RPMI8226 (cell line): ENCODE measurements at regions not wholly inside any gene's neighbourhood (a gene's known extent, or its start where the extent isn't known, plus 50 kb on each side); places are given as distances from the start of the nearest gene placed in this dataset.

Experiments used
- DNase-seq: peaks from one replicate; pipeline ENCODE4 v3.0.0-alpha.2; 2015

DNA sequence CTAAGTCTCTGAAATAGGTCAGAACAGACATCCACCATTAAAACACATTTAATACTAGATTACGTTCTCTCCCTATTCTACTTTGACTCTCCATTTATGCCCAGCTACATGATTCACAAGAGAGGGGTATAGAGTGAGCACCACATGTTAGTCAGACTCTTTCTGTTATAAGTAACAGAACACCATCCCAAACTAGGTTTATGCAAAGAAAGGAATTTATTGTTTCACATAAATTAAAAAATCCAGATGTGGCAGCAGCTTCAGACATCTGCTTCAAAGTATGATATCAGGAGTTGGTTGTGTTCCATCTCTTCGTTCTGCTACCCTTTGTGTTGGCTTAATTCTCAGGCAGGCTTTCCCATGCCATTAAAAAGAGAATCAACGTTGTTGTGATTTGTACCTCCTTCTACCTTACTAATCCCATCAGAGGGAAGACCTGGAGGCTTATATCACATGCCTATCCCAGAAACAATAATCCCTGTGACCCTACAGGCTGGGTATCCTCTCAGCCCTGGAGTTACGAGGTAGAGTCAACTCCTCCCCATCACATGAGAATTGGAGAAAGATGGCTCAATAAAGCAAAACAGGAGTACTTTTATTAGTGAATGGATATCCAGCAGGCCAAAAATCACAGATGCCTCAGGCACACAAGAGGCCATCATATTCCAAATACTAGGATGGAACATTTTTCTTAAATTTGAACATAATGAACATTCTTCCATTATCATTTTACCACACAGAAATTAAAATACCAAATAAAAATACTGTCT lies 163.2 kb downstream of the SLC7A11 start:
- DNase-seq: no peak

DNA sequence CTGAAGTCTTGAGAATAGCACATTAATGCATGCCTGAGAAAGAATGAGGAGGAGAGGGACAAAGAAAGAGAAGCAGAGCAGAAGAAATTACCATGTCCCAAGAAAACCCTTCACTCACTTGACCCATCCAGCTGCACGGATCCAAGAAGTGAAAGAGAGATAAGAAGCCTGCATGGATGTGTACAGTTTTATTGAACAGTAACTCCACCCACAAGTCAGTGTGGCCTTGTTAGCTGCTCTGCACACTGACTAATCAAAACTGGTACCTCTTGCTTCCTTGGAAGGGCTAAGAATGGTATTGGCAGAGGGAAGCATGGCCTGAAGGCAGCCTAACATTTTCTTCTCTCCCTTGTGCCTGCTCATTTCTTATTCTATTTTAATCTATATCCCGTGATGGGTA lies 163.9 kb downstream of the SLC7A11 start:
- no peak for DNase-seq

- no peak for DNase-seq
Observed at GRCh38 chr4:138076561-138076960, 165.6 kb downstream of the SLC7A11 start.

DNA sequence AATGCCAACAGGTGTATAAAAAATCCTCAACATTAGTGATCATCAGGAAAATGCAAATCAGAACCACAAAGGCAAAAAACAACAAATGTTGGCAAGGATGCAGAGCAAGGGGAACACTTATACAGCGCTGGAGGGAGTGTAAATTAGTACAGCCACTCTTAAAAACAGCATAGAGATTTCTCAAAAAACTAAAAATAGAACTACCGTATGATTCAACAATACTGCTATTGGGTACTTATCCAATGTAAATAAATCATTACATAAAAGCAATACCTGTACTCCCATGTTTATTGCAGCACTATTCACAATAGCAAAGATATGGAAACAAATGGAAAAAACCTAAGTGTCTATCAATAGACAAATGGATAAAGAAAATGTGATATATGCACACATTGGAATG lies 171.3 kb downstream of the SLC7A11 start:
- DNase-seq: no peak

- no peak for DNase-seq
Observed at GRCh38 chr4:138063581-138063980, 178.6 kb downstream of the SLC7A11 start.

GRCh38 chr4:138062929-138063328 lies 179.2 kb downstream of the SLC7A11 start:
- DNase-seq: no peak

DNA sequence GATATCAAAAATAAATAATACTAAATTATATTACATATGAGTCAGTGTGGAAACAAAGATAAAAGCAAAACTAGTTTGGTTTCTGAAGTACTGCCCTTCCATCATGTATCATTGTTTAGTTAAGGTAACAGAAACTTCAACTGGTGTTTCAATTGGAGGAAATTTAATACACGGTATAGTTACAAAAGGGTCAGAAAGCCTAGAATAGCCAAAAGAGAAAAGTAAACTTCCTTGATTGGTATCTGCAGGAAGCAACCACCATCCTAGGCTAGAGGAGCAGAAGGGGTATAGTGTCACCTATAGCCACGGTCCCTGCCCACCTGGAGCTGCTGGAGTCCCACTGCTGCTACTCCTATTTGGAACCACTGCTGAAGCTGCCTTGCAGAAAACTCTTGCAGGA lies 185.6 kb downstream of the SLC7A11 start:
- no peak for DNase-seq

GRCh38 chr4:138055890-138056289 lies 186.3 kb downstream of the SLC7A11 start:
- no peak for DNase-seq

DNA sequence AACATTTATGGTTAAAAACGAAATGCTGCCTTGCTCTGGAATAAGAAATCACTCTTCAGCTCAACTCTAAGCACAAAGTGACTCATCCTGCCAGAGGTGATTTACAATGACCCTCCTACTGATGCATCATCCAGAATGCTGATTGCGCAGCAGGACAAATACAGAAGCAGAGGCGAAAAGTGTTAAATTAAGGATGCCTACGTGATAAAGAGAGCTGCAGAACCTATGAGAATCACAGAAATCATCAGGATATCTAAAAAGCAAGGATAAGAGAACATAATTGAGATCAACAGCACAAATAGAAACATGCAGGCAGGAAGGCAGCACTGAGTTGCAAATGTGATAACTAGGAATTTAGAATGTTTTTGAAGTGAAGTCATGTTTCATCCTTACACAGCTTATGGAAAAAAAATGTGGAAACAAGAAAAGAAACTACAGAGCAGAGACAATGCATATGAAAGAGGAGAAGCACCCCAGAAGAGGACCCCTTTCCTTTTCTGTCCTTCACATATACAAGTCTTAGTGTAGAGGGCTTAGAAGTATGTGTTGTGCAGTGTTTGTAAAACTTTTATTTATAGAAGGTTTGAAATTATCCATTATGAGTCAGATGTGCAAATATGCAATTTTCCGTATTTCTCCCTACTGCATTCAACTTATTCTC lies 188.4 kb downstream of the SLC7A11 start:
- no peak for DNase-seq

- DNase-seq: no peak
Observed at GRCh38 chr4:138052806-138053632, 189.1 kb downstream of the SLC7A11 start.

GRCh38 chr4:138051157-138051556 lies 191.0 kb downstream of the SLC7A11 start:
- no peak for DNase-seq

DNA sequence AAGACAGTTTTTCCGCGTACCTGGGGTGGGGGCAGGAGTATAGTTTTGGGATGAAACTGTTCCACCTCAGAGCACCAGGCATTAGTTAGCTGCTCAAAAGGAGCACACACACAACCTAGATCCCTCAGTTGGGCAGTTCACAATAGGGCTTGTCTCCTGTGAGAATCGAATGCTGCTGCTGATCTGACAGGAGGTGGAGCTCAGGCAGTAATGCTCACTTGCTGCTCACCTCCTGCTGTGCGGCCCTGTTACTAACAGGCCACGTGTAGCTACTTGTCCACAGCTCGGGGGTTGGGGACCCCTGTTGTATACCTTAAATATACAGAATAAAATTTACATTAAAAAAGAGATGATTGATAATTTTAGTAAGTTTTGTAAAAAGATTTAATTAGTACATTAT lies 191.5 kb downstream of the SLC7A11 start:
- no peak for DNase-seq

- DNase-seq: no peak
Observed at GRCh38 chr4:138049355-138049754, 192.8 kb downstream of the SLC7A11 start.

- no peak for DNase-seq
Observed at GRCh38 chr4:138047290-138047689, 194.9 kb downstream of the SLC7A11 start.

DNA sequence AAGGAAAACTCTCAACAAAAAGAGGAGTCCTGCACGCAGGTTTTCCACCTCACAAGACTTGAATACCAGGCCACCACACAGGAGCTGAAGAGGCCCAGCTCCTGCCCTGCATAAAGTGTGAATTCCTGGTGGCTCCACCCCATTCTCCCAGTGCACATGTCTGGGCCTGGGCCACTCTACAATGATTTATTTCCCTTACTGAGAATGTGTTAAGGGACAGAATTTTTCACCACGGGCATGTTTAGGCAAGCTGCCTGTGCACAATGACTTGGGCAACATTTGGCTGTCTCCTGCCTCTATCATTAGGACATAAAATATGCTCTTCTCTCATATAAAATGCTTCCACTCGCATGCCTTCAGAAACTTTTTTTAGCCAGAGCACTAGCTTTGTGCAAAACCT lies 197.1 kb downstream of the SLC7A11 start:
- no peak for DNase-seq

DNA sequence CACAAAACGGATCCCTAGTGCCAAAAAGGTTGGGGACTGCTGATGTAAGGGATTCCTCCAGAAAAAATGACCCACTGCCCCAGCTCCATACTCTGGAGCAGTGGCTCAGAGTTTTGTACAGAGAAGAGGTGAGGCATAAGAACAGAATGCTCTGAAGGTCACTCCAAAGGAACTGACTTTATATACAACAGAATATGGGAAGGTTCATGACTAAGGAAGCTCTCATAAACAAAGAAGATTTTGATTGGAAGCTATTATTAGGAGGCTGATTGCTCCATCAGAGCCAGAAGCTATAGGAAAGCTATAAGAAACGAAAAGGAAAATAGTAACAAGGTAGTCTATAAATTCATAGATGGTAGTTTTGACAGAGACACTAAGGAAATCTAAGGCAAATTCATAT lies 203.1 kb downstream of the SLC7A11 start:
- no peak for DNase-seq

- no peak for DNase-seq
Observed at GRCh38 chr4:138037696-138038095, 204.5 kb downstream of the SLC7A11 start.

DNA sequence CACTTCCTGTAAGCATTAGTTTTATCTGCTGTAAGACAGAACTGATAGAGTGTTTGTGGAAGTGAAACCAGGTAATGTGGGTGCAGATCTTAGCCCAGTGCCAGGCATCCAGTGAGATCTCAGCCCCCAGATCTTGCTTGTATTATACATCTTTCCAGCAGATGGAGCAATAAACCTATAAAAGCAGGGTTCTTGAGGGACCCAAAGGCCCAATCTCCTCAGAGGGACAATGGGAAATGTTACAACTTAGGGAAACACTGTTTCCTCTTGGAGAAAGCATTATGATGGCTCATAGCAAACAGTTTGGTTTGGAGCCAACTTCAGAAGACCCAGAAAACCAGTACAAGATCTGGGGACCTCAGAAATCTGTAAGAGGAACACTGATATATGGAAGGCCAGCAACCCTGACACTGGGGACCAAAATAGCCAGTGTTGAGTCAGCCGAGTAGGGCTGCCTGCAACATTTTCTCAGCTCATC lies 206.3 kb downstream of the SLC7A11 start:
- peak; percentile 64 for DNase-seq

DNA sequence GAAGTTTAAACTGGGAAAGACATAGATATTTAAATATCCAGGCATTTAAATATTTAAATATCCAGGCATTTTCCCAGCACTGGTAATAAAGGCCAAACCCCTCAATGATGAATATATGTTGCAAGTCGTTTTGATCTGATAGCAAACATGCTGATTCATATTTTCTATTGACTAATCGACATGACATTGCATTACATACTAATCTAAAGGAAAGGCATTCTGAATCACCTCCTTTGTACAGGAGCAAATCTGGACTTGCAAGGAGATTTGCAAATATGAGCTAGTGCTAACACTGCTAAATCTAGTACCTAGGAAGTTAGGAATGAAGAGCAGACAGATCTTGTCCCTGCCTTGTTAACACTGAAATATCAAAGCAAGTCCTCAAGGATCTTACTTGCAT lies 207.3 kb downstream of the SLC7A11 start:
- no peak for DNase-seq

DNA sequence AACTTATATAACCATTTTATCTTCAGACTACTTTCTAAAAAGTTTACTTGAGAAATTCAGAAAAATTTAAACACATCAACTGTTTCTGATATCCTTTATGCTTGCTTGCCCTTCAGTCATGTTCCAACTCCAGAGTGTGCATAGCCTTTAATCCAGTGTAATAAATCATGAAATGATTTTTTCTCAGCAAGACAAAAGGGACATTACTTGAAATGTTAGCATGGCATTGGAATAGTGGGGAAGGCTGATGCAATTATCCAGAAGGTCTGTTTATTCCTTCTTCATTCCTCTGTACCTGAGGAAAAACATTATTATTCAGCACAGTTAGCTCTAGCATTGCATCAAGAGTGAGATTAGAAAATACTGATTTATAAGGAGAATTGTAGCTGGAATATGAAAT lies 209.9 kb downstream of the SLC7A11 start:
- no peak for DNase-seq

GRCh38 chr4:138030375-138030774 lies 211.8 kb downstream of the SLC7A11 start:
- no peak for DNase-seq

GRCh38 chr4:138028923-138029322 lies 213.2 kb downstream of the SLC7A11 start:
- no peak for DNase-seq

- no peak for DNase-seq
Observed at GRCh38 chr4:138021139-138021830, 220.9 kb downstream of the SLC7A11 start.
